OCI-LY3 (cell line): ENCODE measurements at regions not wholly inside any gene's neighbourhood (a gene's known extent, or its start where the extent isn't known, plus 50 kb on each side); places are given as distances from the start of the nearest gene placed in this dataset.

Source experiments
- H2AFZ ChIP-seq: fragments of 200-600, 300-600 bp; shearing (Covaris generic); 2 replicates; pipeline ENCODE4 v1.6.0; 2014; ENCODE audit warnings: antibody characterized with exemption, low read depth, low read length
- H3K27ac ChIP-seq: fragments of 200-600, 300-600 bp; sonication (generic); 2 replicates; pipeline ENCODE4 v1.5.1; 2014; ENCODE audit warnings: mild to moderate bottlenecking, low read length, moderate library complexity, mixed read lengths
- H3K27me3 ChIP-seq: fragments of 200-600, 300-600 bp; sonication (generic); 2 replicates; pipeline ENCODE4 v1.6.1; 2014; ENCODE audit warnings: low read depth, low read length, mixed read lengths
- H3K36me3 ChIP-seq: fragments of 200-600, 300-600 bp; sonication (generic); replicated peaks from 2 replicates; pipeline ENCODE3; 2014; ENCODE audit warnings: low read depth, low read length, mixed read lengths
- H3K4me1 ChIP-seq: fragments of 300-600, 200-600 bp; sonication (generic); 2 replicates; pipeline ENCODE4 v1.6.1; 2014; ENCODE audit warnings: low read length, mixed read lengths
- H3K4me2 ChIP-seq: fragments of 200-600, 300-600 bp; sonication (generic); 2 replicates; pipeline ENCODE4 v1.6.1; 2014; ENCODE audit warnings: low read length, mixed read lengths
- H3K4me3 ChIP-seq: fragments of 300-600, 200-600 bp; sonication (generic); 2 replicates; pipeline ENCODE4 v1.5.1; 2014; ENCODE audit warnings: antibody characterized with exemption, mild to moderate bottlenecking, low read length, moderate library complexity
- H3K79me2 ChIP-seq: fragments of 300-600, 200-600 bp; shearing (Covaris generic); 2 replicates; pipeline ENCODE4 v1.6.1; 2014; ENCODE audit warnings: mild to moderate bottlenecking, low read length, mixed read lengths
- H3K9ac ChIP-seq: fragments of 300-600, 200-600 bp; shearing (Covaris generic); 2 replicates; pipeline ENCODE4 v1.6.0; 2014; ENCODE audit warnings: mild to moderate bottlenecking, low read length, moderate library complexity
- H3K9me3 ChIP-seq: fragments of 200-600, 300-600 bp; shearing (Covaris generic); 2 replicates; pipeline ENCODE4 v1.6.1; 2014; ENCODE audit warnings: low read length, mixed read lengths; ENCODE audit not compliant: insufficient read depth
- H4K20me1 ChIP-seq: fragments of 200-600, 300-600 bp; sonication (generic); 2 replicates; pipeline ENCODE4 v1.6.1; 2016; ENCODE audit warnings: low read length, mixed read lengths; ENCODE audit not compliant: insufficient read depth
- EZH2phosphoT487 ChIP-seq: fragments of 200-600 bp; shearing (Covaris generic); IDR thresholded peaks from 2 replicates; pipeline ENCODE4 v1.6.1; 2018; ENCODE audit warnings: antibody characterized with exemption, mixed run types, low read depth
- TF ChIP-seq, protein P1 (sequence below): fragments of 200-600, 300-600 bp; sonication (generic); IDR thresholded peaks from 2 replicates; pipeline ENCODE4 v1.5.1; 2014; ENCODE audit warnings: antibody characterized with exemption, low read length, low read depth

DNA sequence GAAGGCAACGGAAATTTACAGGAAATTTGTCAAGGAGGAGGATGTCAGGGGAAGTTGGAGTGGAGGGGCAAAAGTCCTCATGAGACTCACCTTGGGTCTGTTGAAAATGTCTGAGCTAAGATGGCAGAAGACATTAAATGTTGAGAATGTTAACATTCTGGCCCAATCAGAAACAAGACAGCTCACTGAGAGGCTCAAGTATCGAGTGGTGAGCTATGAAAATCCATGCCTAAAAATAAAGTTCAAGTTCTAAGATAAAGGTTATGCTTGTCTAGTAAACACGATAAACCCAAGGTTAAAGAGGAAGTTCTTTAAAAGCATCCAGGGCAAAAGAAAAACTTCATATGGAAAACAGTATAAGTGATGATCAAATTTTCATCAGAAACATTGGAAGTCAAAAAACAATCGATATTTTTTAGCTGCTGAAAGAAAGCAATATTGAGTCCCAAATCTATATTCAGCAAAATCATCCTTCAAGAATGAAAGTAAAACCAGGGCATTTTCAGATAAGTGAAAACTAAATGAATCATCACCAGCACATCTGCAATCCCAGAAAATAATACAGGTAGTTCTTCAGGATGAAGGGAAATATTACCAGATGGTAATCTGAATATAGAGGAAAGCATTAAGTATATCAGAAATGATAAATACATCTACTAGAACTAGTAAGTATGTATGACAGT lies 462.4 kb downstream of the TLL1 start:
- TF ChIP-seq EZH2phosphoT487, result no peak

DNA sequence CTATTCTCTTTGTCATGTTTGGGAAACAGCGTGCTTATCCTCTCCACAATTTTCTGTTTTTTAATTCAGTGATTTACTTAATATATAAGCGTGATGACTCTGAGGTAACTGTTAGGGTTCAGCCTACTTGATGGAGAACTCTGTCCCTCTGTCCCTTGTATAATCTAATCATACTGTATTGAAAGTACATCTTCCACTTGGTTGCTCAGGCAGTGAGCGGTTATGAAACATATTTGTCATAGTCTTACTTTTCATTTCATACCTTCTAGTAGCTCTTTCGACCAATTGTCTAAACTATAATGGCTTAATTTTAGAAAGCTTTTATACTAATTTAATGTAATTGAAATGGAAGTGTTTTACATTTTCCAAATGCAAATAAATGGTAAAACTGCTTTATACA lies 469.0 kb downstream of the TLL1 start:
- no peaks in the 10 kb centered on the region for H3K36me3 ChIP-seq
- no peaks in the 10 kb centered on the region for H4K20me1 ChIP-seq
- H2AFZ ChIP-seq, result no peak overlapping the region
- no peaks in the 10 kb centered on the region for H3K27me3 ChIP-seq
- H3K4me3 ChIP-seq, result no peak overlapping the region
- H3K9ac ChIP-seq, result no peak overlapping the region
- no peaks in the 10 kb centered on the region for H3K9me3 ChIP-seq
- no peaks in the 10 kb centered on the region for H3K79me2 ChIP-seq
- no peaks in the 10 kb centered on the region for H3K4me1 ChIP-seq
- H3K4me2 ChIP-seq, result no peak overlapping the region
- no peak overlapping the region for H3K27ac ChIP-seq
- no peak for TF ChIP-seq EZH2phosphoT487
- TF ChIP-seq, protein P1, sequence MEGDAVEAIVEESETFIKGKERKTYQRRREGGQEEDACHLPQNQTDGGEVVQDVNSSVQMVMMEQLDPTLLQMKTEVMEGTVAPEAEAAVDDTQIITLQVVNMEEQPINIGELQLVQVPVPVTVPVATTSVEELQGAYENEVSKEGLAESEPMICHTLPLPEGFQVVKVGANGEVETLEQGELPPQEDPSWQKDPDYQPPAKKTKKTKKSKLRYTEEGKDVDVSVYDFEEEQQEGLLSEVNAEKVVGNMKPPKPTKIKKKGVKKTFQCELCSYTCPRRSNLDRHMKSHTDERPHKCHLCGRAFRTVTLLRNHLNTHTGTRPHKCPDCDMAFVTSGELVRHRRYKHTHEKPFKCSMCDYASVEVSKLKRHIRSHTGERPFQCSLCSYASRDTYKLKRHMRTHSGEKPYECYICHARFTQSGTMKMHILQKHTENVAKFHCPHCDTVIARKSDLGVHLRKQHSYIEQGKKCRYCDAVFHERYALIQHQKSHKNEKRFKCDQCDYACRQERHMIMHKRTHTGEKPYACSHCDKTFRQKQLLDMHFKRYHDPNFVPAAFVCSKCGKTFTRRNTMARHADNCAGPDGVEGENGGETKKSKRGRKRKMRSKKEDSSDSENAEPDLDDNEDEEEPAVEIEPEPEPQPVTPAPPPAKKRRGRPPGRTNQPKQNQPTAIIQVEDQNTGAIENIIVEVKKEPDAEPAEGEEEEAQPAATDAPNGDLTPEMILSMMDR, result no peak

More for the DNA sequence above, 462.4 kb downstream of the TLL1 start:
- Histone ChIP-seq H3K27ac (no peak overlapping the region), H3K4me2 (peak overlapping the region; percentile 3; the same call in 1 of the 2 replicates), H4K20me1 (no peaks in the 10 kb centered on the region), H3K9me3 (no peaks in the 10 kb centered on the region), H3K9ac (no peak overlapping the region), H2AFZ (peak overlapping the region; percentile 5; the same call in 1 of the 2 replicates), H3K36me3 (no peaks in the 10 kb centered on the region), H3K4me1 (0 out of 2 replicates have a peak, but pooled peaks cover 5% of the 10 kb centered on the region), H3K4me3 (no peak overlapping the region), H3K79me2 (no peaks in the 10 kb centered on the region), H3K27me3 (no peaks in the 10 kb centered on the region)

DNA sequence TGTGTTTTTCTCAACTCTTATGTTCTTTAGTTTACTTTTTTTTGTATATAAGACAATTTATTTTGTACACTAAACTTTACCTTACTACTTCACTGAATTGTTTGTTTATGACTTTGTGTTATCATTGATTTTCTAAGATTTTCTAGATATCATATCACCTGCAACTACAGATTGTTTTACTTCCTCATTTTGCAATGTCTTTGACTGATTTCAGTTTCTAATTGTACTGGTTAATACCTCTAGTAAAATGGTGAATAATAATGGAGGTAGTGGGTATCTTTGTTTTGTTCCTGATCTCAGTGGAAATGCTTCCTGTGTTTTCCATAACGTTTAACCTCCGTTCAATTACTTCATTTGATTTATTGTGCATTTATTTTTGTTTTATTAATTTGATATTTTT lies 490.2 kb downstream of the TLL1 start:
- Histone ChIP-seq H3K4me2 (no peak overlapping the region), H3K4me1 (peaks cover 10% of the 10 kb centered on the region), H3K9me3 (no peaks in the 10 kb centered on the region), H4K20me1 (no peaks in the 10 kb centered on the region), H3K4me3 (no peak overlapping the region), H3K9ac (no peak overlapping the region), H2AFZ (no peak overlapping the region), H3K36me3 (no peaks in the 10 kb centered on the region), H3K27me3 (no peaks in the 10 kb centered on the region), H3K27ac (no peak overlapping the region), H3K79me2 (no peaks in the 10 kb centered on the region)
- TF ChIP-seq, protein P1, result no peak
- TF ChIP-seq EZH2phosphoT487, result no peak

DNA sequence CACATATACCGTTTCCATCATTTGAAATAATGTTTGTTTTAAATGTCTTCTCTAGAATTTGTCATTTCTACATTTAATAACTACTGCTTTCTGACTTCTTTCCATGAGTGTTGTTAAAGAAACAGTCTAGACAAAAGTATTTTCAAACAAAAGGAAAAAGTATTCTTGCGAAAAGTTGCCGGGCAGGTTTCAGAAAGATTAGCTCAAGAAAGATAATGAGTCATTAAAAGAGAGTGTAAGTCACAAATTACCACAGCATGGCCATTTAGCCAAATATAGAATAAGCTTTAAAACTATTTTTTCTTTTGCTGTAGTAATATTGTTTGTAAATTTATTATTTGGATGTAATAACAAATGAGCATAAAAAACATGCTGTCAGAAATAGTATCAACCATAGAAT lies 493.0 kb downstream of the TLL1 start:
- H3K4me2 ChIP-seq, result no peak overlapping the region
- H3K9me3 ChIP-seq, result no peaks in the 10 kb centered on the region
- no peak overlapping the region for H3K27ac ChIP-seq
- H2AFZ ChIP-seq, result no peak overlapping the region
- H4K20me1 ChIP-seq, result no peaks in the 10 kb centered on the region
- no peaks in the 10 kb centered on the region for H3K27me3 ChIP-seq
- no peak overlapping the region for H3K4me3 ChIP-seq
- H3K79me2 ChIP-seq, result no peaks in the 10 kb centered on the region
- H3K9ac ChIP-seq, result no peak overlapping the region
- TF ChIP-seq, protein P1, result no peak
- no peak for TF ChIP-seq EZH2phosphoT487
- peaks cover 7% of the 10 kb centered on the region for H3K4me1 ChIP-seq
- H3K36me3 ChIP-seq, result no peaks in the 10 kb centered on the region
